Cardiac muscle cell (in vitro differentiated cells and primary cell): ENCODE measurements at regions not wholly inside any gene's neighbourhood (a gene's known extent, or its start where the extent isn't known, plus 50 kb on each side); places are given as distances from the start of the nearest gene placed in this dataset.

Experiments
- DNase-seq, 2 donors: peaks; one replicate each; pipeline versions ENCODE4 v3.0.0 to v3.0.0-alpha.2; 2010 to 2017; ENCODE audit warnings: low read depth in 1 of 2, low spot score in 1 of 2
- H3K27ac ChIP-seq: fragments of 200-600 bp; sonication (generic); 2 replicates; pipeline ENCODE4 v1.5.1; 2016
- H3K27me3 ChIP-seq: fragments of 200-600 bp; sonication (generic); 2 replicates; pipeline ENCODE4 v1.6.0; 2016; ENCODE audit warnings: control low read depth
- H3K36me3 ChIP-seq: fragments of 200-600 bp; sonication (generic); 2 replicates; pipeline ENCODE4 v1.5.1; 2016; ENCODE audit warnings: control low read depth
- H3K4me1 ChIP-seq: fragments of 200-600 bp; sonication (generic); 2 replicates; pipeline ENCODE4 v1.8.1; 2017; ENCODE audit warnings: low read depth, mild to moderate bottlenecking, mixed run types
- H3K4me3 ChIP-seq: fragments of 200-600 bp; sonication (generic); 2 replicates; pipeline ENCODE4 v1.5.1; 2016; ENCODE audit warnings: mild to moderate bottlenecking
- H3K9me3 ChIP-seq: fragments of 200-600 bp; sonication (generic); 2 replicates; pipeline ENCODE4 v1.5.1; 2017; ENCODE audit warnings: low read depth, mild to moderate bottlenecking, control low read depth
- TF ChIP-seq, protein P1 (sequence below): IDR thresholded peaks from 2 replicates; pipeline ENCODE4 v1.5.1; 2012; ENCODE audit warnings: low read depth, mild to moderate bottlenecking, low read length

DNA sequence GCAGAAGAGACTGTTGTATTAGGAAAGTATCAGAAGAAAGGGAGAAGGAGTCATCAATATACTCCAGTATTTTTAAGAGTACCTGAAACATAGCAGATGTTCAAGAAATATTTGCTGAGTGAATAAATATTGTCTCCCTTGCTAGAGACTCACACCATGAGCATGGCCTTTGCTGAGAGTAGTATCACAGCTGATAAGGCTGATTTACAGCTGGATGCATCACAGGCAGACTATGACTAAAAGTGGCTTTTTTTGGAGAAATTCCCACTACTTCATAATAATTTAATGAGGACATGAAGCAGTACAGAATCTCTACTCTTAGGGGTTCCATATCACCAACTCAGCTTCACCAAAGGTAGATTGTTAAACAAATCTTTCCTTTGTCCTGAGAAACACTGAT, 373.3 kb downstream of the RBM43 start:
- TF ChIP-seq, protein P1, sequence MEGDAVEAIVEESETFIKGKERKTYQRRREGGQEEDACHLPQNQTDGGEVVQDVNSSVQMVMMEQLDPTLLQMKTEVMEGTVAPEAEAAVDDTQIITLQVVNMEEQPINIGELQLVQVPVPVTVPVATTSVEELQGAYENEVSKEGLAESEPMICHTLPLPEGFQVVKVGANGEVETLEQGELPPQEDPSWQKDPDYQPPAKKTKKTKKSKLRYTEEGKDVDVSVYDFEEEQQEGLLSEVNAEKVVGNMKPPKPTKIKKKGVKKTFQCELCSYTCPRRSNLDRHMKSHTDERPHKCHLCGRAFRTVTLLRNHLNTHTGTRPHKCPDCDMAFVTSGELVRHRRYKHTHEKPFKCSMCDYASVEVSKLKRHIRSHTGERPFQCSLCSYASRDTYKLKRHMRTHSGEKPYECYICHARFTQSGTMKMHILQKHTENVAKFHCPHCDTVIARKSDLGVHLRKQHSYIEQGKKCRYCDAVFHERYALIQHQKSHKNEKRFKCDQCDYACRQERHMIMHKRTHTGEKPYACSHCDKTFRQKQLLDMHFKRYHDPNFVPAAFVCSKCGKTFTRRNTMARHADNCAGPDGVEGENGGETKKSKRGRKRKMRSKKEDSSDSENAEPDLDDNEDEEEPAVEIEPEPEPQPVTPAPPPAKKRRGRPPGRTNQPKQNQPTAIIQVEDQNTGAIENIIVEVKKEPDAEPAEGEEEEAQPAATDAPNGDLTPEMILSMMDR, result no peak
- Histone ChIP-seq H3K27me3 (no peaks in the 10 kb centered on the region), H3K4me1 (no peaks in the 10 kb centered on the region), H3K27ac (no peak overlapping the region), H3K9me3 (no peaks in the 10 kb centered on the region), H3K4me3 (no peak overlapping the region), H3K36me3 (no peaks in the 10 kb centered on the region)
- DNase-seq, result peak in 1 of 2 donors; percentile 49

GRCh38 chr2:150887926-150888325, 373.7 kb downstream of the RBM43 start:
- Histone ChIP-seq H3K4me1 (no peaks in the 10 kb centered on the region), H3K36me3 (no peaks in the 10 kb centered on the region), H3K9me3 (no peaks in the 10 kb centered on the region), H3K4me3 (no peak overlapping the region), H3K27ac (no peak overlapping the region), H3K27me3 (no peaks in the 10 kb centered on the region)
- TF ChIP-seq, protein P1, result no peak
- DNase-seq, result no peak

GRCh38 chr2:150885774-150886386, 375.8 kb downstream of the RBM43 start:
- Histone ChIP-seq H3K9me3 (no peaks in the 10 kb centered on the region), H3K4me3 (no peak overlapping the region), H3K4me1 (no peaks in the 10 kb centered on the region), H3K27me3 (no peaks in the 10 kb centered on the region), H3K27ac (no peak overlapping the region), H3K36me3 (no peaks in the 10 kb centered on the region)
- TF ChIP-seq, protein P1, result no peak
- peak in 1 of 2 donors; percentile 18 for DNase-seq

DNA sequence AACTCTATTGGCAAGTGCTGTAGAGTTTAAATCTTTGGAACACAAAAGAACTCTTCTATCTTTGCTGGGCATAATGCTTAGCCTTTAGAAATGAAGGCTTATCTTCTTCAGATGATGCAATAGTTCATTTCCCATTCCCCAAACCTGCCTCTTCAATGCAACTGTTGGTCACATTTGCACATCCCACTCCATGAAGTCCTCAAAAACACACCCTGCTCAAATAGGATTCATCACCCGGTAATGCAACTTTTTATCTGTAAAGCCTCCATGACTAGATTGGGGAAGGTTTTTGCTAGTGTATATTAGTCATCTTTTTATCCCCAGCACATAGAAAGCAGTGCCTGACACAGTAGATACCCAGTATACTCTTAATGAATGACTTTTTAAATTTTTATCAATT, 376.4 kb downstream of the RBM43 start:
- Histone ChIP-seq H3K4me1 (no peaks in the 10 kb centered on the region), H3K27me3 (no peaks in the 10 kb centered on the region), H3K9me3 (no peaks in the 10 kb centered on the region), H3K4me3 (no peak overlapping the region), H3K36me3 (no peaks in the 10 kb centered on the region), H3K27ac (no peak overlapping the region)
- TF ChIP-seq, protein P1, result no peak
- peak in 1 of 2 donors; percentile 58 for DNase-seq

DNA sequence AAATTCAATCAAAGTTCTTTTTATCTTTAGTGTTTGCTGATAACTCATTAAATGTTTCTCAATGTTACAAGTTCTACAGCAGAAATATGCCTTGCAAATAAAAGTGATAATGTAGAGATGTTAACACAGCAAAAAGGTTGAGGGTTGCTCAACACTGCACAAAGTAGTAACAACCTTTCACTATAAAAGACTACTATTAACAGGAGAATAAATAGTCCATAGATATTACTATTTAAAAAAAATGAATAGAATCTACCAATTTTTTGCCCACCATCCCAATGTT, 378.1 kb downstream of the RBM43 start:
- DNase-seq, result peak in 1 of 2 donors; percentile 32
- H3K9me3 ChIP-seq, result no peaks in the 10 kb centered on the region
- no peak overlapping the region for H3K4me3 ChIP-seq
- H3K27ac ChIP-seq, result no peak overlapping the region
- H3K4me1 ChIP-seq, result no peaks in the 10 kb centered on the region
- H3K27me3 ChIP-seq, result no peaks in the 10 kb centered on the region
- H3K36me3 ChIP-seq, result no peaks in the 10 kb centered on the region
- TF ChIP-seq, protein P1, result no peak
